ENCODE measurements at regions not wholly inside any gene's neighbourhood (a gene's known extent, or its start where the extent isn't known, plus 50 kb on each side); places are given as distances from the start of the nearest gene placed in this dataset.
"Not testable (repeated sequence)": the region's sequence is repeated elsewhere in the genome, so short reads cannot be mapped to it uniquely, and the experiment has no call there.

GRCh38 chr3:144923046-144923775 lies 951.6 kb downstream of the DIPK2A start:
- TF ChIP-seq JUND (IDR thresholded peaks at IDR 0.05; ENCODE audit: low read depth) = no peak
- in situ Hi-C loops (cut with HindIII; ENCODE audit: low pct_unique_long_range_greater_than_20kb, low sequenced_read_pairs) = no loop called here
- no peak for DNase-seq (ENCODE audit: low read depth in 1 of 2, low spot score in 1 of 2)

- in situ Hi-C loops (cut with HindIII; ENCODE audit: low pct_unique_long_range_greater_than_20kb, low sequenced_read_pairs) = no loop called here
- no peak for TF ChIP-seq JUND (IDR thresholded peaks at IDR 0.05; ENCODE audit: low read depth)
- no peak for DNase-seq (ENCODE audit: low read depth in 1 of 2, low spot score in 1 of 2)
These were observed 958.8 kb downstream of the DIPK2A start for GRCh38 chr3:144930431-144930830.

GRCh38 chr3:144931590-144931989 lies 960.0 kb downstream of the DIPK2A start:
- no peak for DNase-seq (ENCODE audit: low read depth in 1 of 2, low spot score in 1 of 2)
- TF ChIP-seq JUND (IDR thresholded peaks at IDR 0.05; ENCODE audit: low read depth) = no peak
- in situ Hi-C loops (cut with HindIII; ENCODE audit: low pct_unique_long_range_greater_than_20kb, low sequenced_read_pairs) = no loop called here

GRCh38 chr3:144942093-144942837 lies 970.6 kb downstream of the DIPK2A start:
- in situ Hi-C loops (cut with HindIII; ENCODE audit: low pct_unique_long_range_greater_than_20kb, low sequenced_read_pairs) = no loop called here
- no peak for TF ChIP-seq JUND (IDR thresholded peaks at IDR 0.05; ENCODE audit: low read depth)
- DNase-seq (ENCODE audit: low read depth in 1 of 2, low spot score in 1 of 2) = no peak

GRCh38 chr3:144942838-144943197 lies 971.2 kb downstream of the DIPK2A start:
- no peak for TF ChIP-seq JUND (IDR thresholded peaks at IDR 0.05; ENCODE audit: low read depth)
- in situ Hi-C loops (cut with HindIII; ENCODE audit: low pct_unique_long_range_greater_than_20kb, low sequenced_read_pairs) = no loop called here
- DNase-seq (ENCODE audit: low read depth in 1 of 2, low spot score in 1 of 2) = no peak

- DNase-seq (ENCODE audit: low read depth in 1 of 2, low spot score in 1 of 2) = no peak
- in situ Hi-C loops (cut with HindIII; ENCODE audit: low pct_unique_long_range_greater_than_20kb, low sequenced_read_pairs) = no loop called here
- no peak for TF ChIP-seq JUND (IDR thresholded peaks at IDR 0.05; ENCODE audit: low read depth)
These were observed 976.3 kb downstream of the DIPK2A start for GRCh38 chr3:144947895-144948294.

- in situ Hi-C loops (cut with HindIII; ENCODE audit: low pct_unique_long_range_greater_than_20kb, low sequenced_read_pairs) = no loop called here
- DNase-seq (ENCODE audit: low read depth in 1 of 2, low spot score in 1 of 2) = no peak
- TF ChIP-seq JUND (IDR thresholded peaks at IDR 0.05; ENCODE audit: low read depth) = no peak
These were observed 977.1 kb downstream of the DIPK2A start for GRCh38 chr3:144948711-144949110.

GRCh38 chr3:144953959-144954358 lies 982.3 kb downstream of the DIPK2A start:
- TF ChIP-seq JUND (IDR thresholded peaks at IDR 0.05; ENCODE audit: low read depth) = no peak
- DNase-seq (ENCODE audit: low read depth in 1 of 2, low spot score in 1 of 2) = no peak
- in situ Hi-C loops (cut with HindIII; ENCODE audit: low pct_unique_long_range_greater_than_20kb, low sequenced_read_pairs) = no loop called here

GRCh38 chr3:144957398-144958101 lies 985.9 kb downstream of the DIPK2A start:
- in situ Hi-C loops (cut with HindIII; ENCODE audit: low pct_unique_long_range_greater_than_20kb, low sequenced_read_pairs) = no loop called here
- DNase-seq (ENCODE audit: low read depth in 1 of 2, low spot score in 1 of 2) = no peak
- no peak for TF ChIP-seq JUND (IDR thresholded peaks at IDR 0.05; ENCODE audit: low read depth)

- in situ Hi-C loops (cut with HindIII; ENCODE audit: low pct_unique_long_range_greater_than_20kb, low sequenced_read_pairs) = no loop called here
These were observed 992.2 kb downstream of the DIPK2A start for GRCh38 chr3:144963810-144964209.

GRCh38 chr3:144966560-144966959 lies 994.9 kb downstream of the DIPK2A start:
- DNase-seq (ENCODE audit: low read depth in 1 of 2, low spot score in 1 of 2) = no peak
- TF ChIP-seq JUND (IDR thresholded peaks at IDR 0.05; ENCODE audit: low read depth) = no peak
- in situ Hi-C loops (cut with HindIII; ENCODE audit: low pct_unique_long_range_greater_than_20kb, low sequenced_read_pairs) = no loop called here

More at GRCh38 chr3:144963810-144964209, 992.2 kb downstream of the DIPK2A start:
- no peak for TF ChIP-seq JUND (IDR thresholded peaks at IDR 0.05; ENCODE audit: low read depth)
- no peak for DNase-seq (ENCODE audit: low read depth in 1 of 2, low spot score in 1 of 2)

GRCh38 chr3:144968750-144969350 lies 997.2 kb downstream of the DIPK2A start:
- no peak for DNase-seq (ENCODE audit: low read depth in 1 of 2, low spot score in 1 of 2)
- in situ Hi-C loops (cut with HindIII; ENCODE audit: low pct_unique_long_range_greater_than_20kb, low sequenced_read_pairs) = no loop called here
- no peak for TF ChIP-seq JUND (IDR thresholded peaks at IDR 0.05; ENCODE audit: low read depth)

GRCh38 chr3:144984481-144984880 lies 1012.9 kb downstream of the DIPK2A start:
- DNase-seq (ENCODE audit: low read depth in 1 of 2, low spot score in 1 of 2); in situ Hi-C loops (cut with HindIII; ENCODE audit: low pct_unique_long_range_greater_than_20kb, low sequenced_read_pairs): not testable (repeated sequence)
